HepG2 (cell line): ENCODE measurements at regions not wholly inside any gene's neighbourhood (a gene's known extent, or its start where the extent isn't known, plus 50 kb on each side); places are given as distances from the start of the nearest gene placed in this dataset.

Experiments
- HINFP ChIP-seq: sonication (generic); formaldehyde crosslinking; IDR thresholded peaks from 2 replicates; pipeline ENCODE4 v1.4.0; 2020; ENCODE audit warnings: low read depth, mild to moderate bottlenecking, missing genetic modification reagents
- MBD4 ChIP-seq: IDR thresholded peaks from 2 replicates; pipeline ENCODE4 v1.6.1; 2012; ENCODE audit warnings: low read length, inconsistent platforms, borderline replicate concordance
- NFE2L2 ChIP-seq: fragments of 150-350 bp; IDR thresholded peaks from 2 replicates; pipeline ENCODE4 v1.6.1; 2014; ENCODE audit warnings: low read length
- ONECUT2 ChIP-seq: sonication (generic); formaldehyde crosslinking; IDR thresholded peaks from 2 replicates; pipeline ENCODE4 v1.4.0; 2020; ENCODE audit warnings: missing genetic modification reagents
- ZC3H13 ChIP-seq: sonication (generic); formaldehyde crosslinking; IDR thresholded peaks from 2 replicates; pipeline ENCODE4 v1.8.1; 2023; ENCODE audit warnings: mild to moderate bottlenecking, missing genetic modification reagents, moderate library complexity
- ZFAT ChIP-seq: sonication (generic); formaldehyde crosslinking; conservative IDR thresholded peaks from 2 replicates; pipeline ENCODE4 v1.8.1; 2023; ENCODE audit warnings: missing genetic modification reagents, inconsistent platforms
- TF ChIP-seq, protein P1 (sequence below): sonication (generic); formaldehyde crosslinking; IDR thresholded peaks from 2 replicates; pipeline ENCODE4; 2020; ENCODE audit warnings: missing genetic modification reagents, mild to moderate bottlenecking, borderline replicate concordance
- TF ChIP-seq, protein P2 (sequence below): sonication (generic); formaldehyde crosslinking; IDR thresholded peaks from 2 replicates; pipeline ENCODE4 v1.8.1; 2023; ENCODE audit warnings: mild to moderate bottlenecking, inconsistent platforms, moderate library complexity, missing genetic modification reagents, borderline replicate concordance

GRCh38 chr3:29178809-29179793, 101.8 kb upstream of the RBMS3 start (continued):
- TF ChIP-seq ZC3H13: no peak
- TF ChIP-seq, protein P1, sequence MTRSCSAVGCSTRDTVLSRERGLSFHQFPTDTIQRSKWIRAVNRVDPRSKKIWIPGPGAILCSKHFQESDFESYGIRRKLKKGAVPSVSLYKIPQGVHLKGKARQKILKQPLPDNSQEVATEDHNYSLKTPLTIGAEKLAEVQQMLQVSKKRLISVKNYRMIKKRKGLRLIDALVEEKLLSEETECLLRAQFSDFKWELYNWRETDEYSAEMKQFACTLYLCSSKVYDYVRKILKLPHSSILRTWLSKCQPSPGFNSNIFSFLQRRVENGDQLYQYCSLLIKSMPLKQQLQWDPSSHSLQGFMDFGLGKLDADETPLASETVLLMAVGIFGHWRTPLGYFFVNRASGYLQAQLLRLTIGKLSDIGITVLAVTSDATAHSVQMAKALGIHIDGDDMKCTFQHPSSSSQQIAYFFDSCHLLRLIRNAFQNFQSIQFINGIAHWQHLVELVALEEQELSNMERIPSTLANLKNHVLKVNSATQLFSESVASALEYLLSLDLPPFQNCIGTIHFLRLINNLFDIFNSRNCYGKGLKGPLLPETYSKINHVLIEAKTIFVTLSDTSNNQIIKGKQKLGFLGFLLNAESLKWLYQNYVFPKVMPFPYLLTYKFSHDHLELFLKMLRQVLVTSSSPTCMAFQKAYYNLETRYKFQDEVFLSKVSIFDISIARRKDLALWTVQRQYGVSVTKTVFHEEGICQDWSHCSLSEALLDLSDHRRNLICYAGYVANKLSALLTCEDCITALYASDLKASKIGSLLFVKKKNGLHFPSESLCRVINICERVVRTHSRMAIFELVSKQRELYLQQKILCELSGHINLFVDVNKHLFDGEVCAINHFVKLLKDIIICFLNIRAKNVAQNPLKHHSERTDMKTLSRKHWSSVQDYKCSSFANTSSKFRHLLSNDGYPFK: no peak
- TF ChIP-seq NFE2L2: no peak
- no peak for TF ChIP-seq ZFAT
- no peak for TF ChIP-seq MBD4
- TF ChIP-seq, protein P2, sequence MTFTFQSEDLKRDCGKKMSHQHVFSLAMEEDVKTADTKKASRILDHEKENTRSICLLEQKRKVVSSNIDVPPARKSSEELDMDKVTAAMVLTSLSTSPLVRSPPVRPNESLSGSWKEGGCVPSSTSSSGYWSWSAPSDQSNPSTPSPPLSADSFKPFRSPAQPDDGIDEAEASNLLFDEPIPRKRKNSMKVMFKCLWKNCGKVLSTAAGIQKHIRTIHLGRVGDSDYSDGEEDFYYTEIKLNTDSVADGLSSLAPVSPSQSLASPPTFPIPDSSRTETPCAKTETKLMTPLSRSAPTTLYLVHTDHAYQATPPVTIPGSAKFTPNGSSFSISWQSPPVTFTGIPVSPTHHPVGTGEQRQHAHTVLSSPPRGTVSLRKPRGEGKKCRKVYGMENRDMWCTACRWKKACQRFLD: no peak
- no peak for TF ChIP-seq HINFP (CRISPR knock-in tag)
- no peak for TF ChIP-seq ONECUT2 (CRISPR knock-in tag)
